ENCODE measurements at regions not wholly inside any gene's neighbourhood (a gene's known extent, or its start where the extent isn't known, plus 50 kb on each side); places are given as distances from the start of the nearest gene placed in this dataset.
A peak's percentile ranks its signal among the peaks of the same experiment; 100 is the strongest.

DNA sequence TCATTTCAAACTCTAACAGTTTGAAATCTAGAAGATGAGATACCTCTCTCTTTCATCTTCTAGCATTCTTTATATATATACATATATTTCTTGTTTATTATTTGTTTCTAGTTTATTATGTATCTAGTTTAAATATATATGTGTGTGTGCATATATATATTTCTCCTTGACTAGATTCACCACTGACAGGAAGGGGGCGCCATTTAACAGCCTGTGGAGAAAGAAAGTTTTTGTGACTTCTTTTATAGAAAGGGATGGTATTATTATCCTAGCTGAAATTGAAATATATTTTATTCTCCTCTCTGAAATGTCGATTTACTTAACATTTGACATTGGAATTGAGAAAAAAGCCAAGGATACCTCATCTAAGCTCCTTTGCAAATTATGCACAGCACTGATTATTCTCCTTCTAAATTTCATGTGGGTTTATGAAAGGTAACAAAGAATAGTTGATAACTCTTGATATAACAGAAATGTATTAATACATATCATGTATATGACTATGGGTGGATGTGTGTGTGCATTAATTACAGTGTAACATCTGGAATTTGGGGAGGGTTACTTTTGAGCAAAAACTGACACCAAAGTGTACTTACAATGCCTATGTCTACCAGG lies 160.7 kb upstream of the NT5C1B start:
- CTCF ChIA-PET = no interaction called here

DNA sequence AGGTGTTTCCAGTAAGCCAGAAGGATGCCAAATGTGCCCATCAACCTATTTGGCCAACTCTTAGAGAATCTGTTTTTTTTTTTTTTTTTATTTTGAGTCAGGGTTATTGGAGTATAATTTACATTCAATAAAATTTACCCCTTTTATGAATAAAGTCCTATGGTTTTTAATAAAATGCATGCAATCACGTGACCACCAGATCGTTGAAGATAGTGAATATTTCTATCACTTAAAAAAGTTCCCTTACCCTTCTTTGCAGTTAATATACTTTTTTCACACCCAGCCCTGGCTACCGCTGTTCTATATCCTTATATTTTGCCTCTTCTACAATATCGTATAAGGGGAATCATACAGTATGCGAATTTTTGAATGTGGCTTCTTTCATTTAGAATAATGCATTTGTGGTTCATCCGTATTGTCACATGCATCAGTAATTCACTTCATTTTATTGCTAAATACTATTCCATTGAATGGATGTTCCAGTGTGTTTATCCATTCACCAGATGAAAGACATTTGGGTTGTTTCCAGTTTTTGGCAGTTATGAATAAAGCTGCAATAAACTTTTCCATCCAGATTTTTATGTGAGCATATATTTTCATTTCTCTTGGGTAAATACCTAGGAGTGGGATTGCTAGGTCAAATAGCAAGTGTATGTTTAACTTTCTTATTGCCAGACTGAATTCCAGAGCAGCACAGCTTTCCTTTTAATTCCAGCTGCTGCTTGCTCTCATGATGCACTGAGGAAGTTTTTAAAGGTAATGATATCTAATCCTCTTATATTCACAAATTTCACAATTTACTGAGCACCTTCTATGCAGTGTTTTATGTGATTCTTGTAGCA lies 156.3 kb upstream of the NT5C1B start:
- POLR2A ChIA-PET (ENCODE audit: unreplicated experiment) = no interaction called here

More for the DNA sequence above, 160.7 kb upstream of the NT5C1B start:
- Histone ChIP-seq H3K9me2 (replicated peaks; ENCODE audit: low read length) (no peaks in the 10 kb centered on the region), H3K27me3 (ENCODE audit: low read length) (no peaks in the 10 kb centered on the region), H3K36me3 (ENCODE audit: low read depth, low read length) (no peaks in the 10 kb centered on the region), H3K79me2 (ENCODE audit: low read length) (no peaks in the 10 kb centered on the region), H3K4me2 (ENCODE audit: low read length) (no peak overlapping the region), H3K4me3 (ENCODE audit: low read length) (no peak overlapping the region), H3F3A (ENCODE audit: low read length, unreplicated experiment) (no peaks in the 10 kb centered on the region), H3K4me1 (ENCODE audit: insufficient read depth, low read length) (peaks cover 35% of the 10 kb centered on the region), H4K20me1 (ENCODE audit: low read length) (no peaks in the 10 kb centered on the region), H3K9ac (ENCODE audit: low read length) (no peak overlapping the region), H3K27ac (ENCODE audit: low read length) (no peak overlapping the region), H2AFZ (ENCODE audit: low read length) (no peak overlapping the region), H3K9me3 (ENCODE audit: low read length) (no peaks in the 10 kb centered on the region)
- TF ChIP-seq EZH2 (IDR thresholded peaks at IDR 0.05; ENCODE audit: low read length, unreplicated experiment) = no peak
- TF ChIP-seq, protein P1, sequence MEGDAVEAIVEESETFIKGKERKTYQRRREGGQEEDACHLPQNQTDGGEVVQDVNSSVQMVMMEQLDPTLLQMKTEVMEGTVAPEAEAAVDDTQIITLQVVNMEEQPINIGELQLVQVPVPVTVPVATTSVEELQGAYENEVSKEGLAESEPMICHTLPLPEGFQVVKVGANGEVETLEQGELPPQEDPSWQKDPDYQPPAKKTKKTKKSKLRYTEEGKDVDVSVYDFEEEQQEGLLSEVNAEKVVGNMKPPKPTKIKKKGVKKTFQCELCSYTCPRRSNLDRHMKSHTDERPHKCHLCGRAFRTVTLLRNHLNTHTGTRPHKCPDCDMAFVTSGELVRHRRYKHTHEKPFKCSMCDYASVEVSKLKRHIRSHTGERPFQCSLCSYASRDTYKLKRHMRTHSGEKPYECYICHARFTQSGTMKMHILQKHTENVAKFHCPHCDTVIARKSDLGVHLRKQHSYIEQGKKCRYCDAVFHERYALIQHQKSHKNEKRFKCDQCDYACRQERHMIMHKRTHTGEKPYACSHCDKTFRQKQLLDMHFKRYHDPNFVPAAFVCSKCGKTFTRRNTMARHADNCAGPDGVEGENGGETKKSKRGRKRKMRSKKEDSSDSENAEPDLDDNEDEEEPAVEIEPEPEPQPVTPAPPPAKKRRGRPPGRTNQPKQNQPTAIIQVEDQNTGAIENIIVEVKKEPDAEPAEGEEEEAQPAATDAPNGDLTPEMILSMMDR (conservative IDR thresholded peaks at IDR 0.05; ENCODE audit: low read depth, low read length) = peak; percentile 83
- no TSS peak for BruUV-seq (replicated peaks)
- intact Hi-C loops (cut with micrococcal nuclease) = loop anchor here (1.0 to 5.0 kb wide), 9 partner anchors 132 to 1113 kb away; partner anchors contain the start of gene OSR1
- no peak for ATAC-seq
- POLR2A ChIA-PET (ENCODE audit: unreplicated experiment) = no interaction called here
- peak; percentile 74 for DNase-seq

More for the DNA sequence above, 156.3 kb upstream of the NT5C1B start:
- H3K4me3 ChIP-seq (ENCODE audit: low read length) = no peak overlapping the region
- H3F3A ChIP-seq (ENCODE audit: low read length, unreplicated experiment) = no peaks in the 10 kb centered on the region
- no TSS peak for BruUV-seq (replicated peaks)
- no peaks in the 10 kb centered on the region for H4K20me1 ChIP-seq (ENCODE audit: low read length)
- CTCF ChIA-PET = no interaction called here
- H3K27me3 ChIP-seq (ENCODE audit: low read length) = no peaks in the 10 kb centered on the region
- intact Hi-C loops (cut with micrococcal nuclease) = no loop called here
- TF ChIP-seq EZH2 (IDR thresholded peaks at IDR 0.05; ENCODE audit: low read length, unreplicated experiment) (no peak), EZH2phosphoT487 (IDR thresholded peaks at IDR 0.05; ENCODE audit: borderline replicate concordance, low read length) (no peak)
- TF ChIP-seq, protein P1 (conservative IDR thresholded peaks at IDR 0.05; ENCODE audit: low read depth, low read length) = no peak
- no peak overlapping the region for H2AFZ ChIP-seq (ENCODE audit: low read length)
- no peak overlapping the region for H3K9ac ChIP-seq (ENCODE audit: low read length)
- H3K4me1 ChIP-seq (ENCODE audit: insufficient read depth, low read length) = peaks cover 7% of the 10 kb centered on the region
- no peak overlapping the region for H3K27ac ChIP-seq (ENCODE audit: low read length)
- no peaks in the 10 kb centered on the region for H3K36me3 ChIP-seq (ENCODE audit: low read depth, low read length)
- H3K9me3 ChIP-seq (ENCODE audit: low read length) = no peaks in the 10 kb centered on the region
- DNase-seq (peak; percentile 42), ATAC-seq (peak; percentile 70)
- H3K79me2 ChIP-seq (ENCODE audit: low read length) = no peaks in the 10 kb centered on the region
- no peaks in the 10 kb centered on the region for H3K9me2 ChIP-seq (replicated peaks; ENCODE audit: low read length)
- H3K4me2 ChIP-seq (ENCODE audit: low read length) = no peak overlapping the region
